K562 (cell line): ENCODE measurements at regions not wholly inside any gene's neighbourhood (a gene's known extent, or its start where the extent isn't known, plus 50 kb on each side); places are given as distances from the start of the nearest gene placed in this dataset.

ENCODE experiments used
- CBX1 ChIP-seq: sonication (generic); IDR thresholded peaks from 2 replicates; pipeline ENCODE4 v1.6.1; 2016; ENCODE audit warnings: antibody characterized with exemption, low read depth, mild to moderate bottlenecking
- CTCFL ChIP-seq: IDR thresholded peaks from 2 replicates; pipeline ENCODE4 v1.6.1; 2011; ENCODE audit warnings: borderline replicate concordance, low read depth, mild to moderate bottlenecking, moderate library complexity, low read length; ENCODE audit not compliant: insufficient read depth, poor library complexity, severe bottlenecking
- DACH1 ChIP-seq: fragments of 450-650 bp; IDR thresholded peaks from 2 replicates; pipeline ENCODE4 v1.6.1; 2018; ENCODE audit not compliant: partially characterized antibody
- GTF2A2 ChIP-seq: IDR thresholded peaks from 2 replicates; pipeline ENCODE4 v1.6.1; 2016; ENCODE audit warnings: mild to moderate bottlenecking, missing genetic modification characterization, missing compliant biosample characterization
- MCM5 ChIP-seq: fragments of 450-650 bp; IDR thresholded peaks from 2 replicates; pipeline ENCODE4 v1.6.1; 2016; ENCODE audit warnings: low read depth
- MTF1 ChIP-seq: fragments of 250-450 bp; sonication (Bioruptor Pico); IDR thresholded peaks from 2 replicates; pipeline ENCODE4 v1.9.0; 2021; ENCODE audit warnings: moderate library complexity, mild to moderate bottlenecking, inconsistent platforms, borderline replicate concordance
- MYC ChIP-seq, 2 experiments: fragments of 250-450 bp in 1 of 2; sonication (Bioruptor Pico) in 1 of 2; IDR thresholded peaks; 2 replicates each; pipeline versions ENCODE4 v1.5.1 to v1.6.1; 2012 to 2021; ENCODE audit warnings: low read depth in 2 of 2, borderline replicate concordance in 1 of 2, improper control_type of control experiment in 1 of 2, low read length in 1 of 2, mild to moderate bottlenecking in 1 of 2, moderate library complexity in 1 of 2
- PHB ChIP-seq: fragments of 250-450 bp; sonication (Bioruptor Pico); IDR thresholded peaks from 2 replicates; pipeline ENCODE4 v1.5.0; 2021
- RBM22 ChIP-seq: fragments of 200-400 bp; formaldehyde crosslinking; IDR thresholded peaks from 2 replicates; pipeline ENCODE4 v1.6.1; 2018; ENCODE audit warnings: low read length, low read depth; ENCODE audit not compliant: poor library complexity, severe bottlenecking
- TAL1 ChIP-seq: fragments of 450-650 bp; IDR thresholded peaks from 2 replicates; pipeline ENCODE4 v1.6.1; 2016; ENCODE audit warnings: mild to moderate bottlenecking
- TF ChIP-seq, protein P1 (sequence below), 3 experiments: IDR thresholded peaks in 2 of 3; conservative IDR thresholded peaks in 1 of 3; 2 replicates each; pipeline ENCODE4 v1.5.1; 2011 to 2012; ENCODE audit warnings: low read length in 3 of 3, mild to moderate bottlenecking in 3 of 3, control low read depth in 2 of 3, improper control_type of control experiment in 1 of 3, inconsistent platforms in 1 of 3, low read depth in 1 of 3, mixed read lengths in 1 of 3, moderate library complexity in 1 of 3; ENCODE audit not compliant: insufficient read depth in 2 of 3

GRCh38 chr11:110376711-110377324, 52.9 kb upstream of the FDX1 start (continued):
- TF ChIP-seq, protein P1, sequence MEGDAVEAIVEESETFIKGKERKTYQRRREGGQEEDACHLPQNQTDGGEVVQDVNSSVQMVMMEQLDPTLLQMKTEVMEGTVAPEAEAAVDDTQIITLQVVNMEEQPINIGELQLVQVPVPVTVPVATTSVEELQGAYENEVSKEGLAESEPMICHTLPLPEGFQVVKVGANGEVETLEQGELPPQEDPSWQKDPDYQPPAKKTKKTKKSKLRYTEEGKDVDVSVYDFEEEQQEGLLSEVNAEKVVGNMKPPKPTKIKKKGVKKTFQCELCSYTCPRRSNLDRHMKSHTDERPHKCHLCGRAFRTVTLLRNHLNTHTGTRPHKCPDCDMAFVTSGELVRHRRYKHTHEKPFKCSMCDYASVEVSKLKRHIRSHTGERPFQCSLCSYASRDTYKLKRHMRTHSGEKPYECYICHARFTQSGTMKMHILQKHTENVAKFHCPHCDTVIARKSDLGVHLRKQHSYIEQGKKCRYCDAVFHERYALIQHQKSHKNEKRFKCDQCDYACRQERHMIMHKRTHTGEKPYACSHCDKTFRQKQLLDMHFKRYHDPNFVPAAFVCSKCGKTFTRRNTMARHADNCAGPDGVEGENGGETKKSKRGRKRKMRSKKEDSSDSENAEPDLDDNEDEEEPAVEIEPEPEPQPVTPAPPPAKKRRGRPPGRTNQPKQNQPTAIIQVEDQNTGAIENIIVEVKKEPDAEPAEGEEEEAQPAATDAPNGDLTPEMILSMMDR (IDR thresholded peaks at IDR 0.05 in 2 of 3, conservative IDR thresholded peaks at IDR 0.05 in 1 of 3; ENCODE audit: insufficient read depth in 2 of 3, low read depth in 1 of 3, low read length in 3 of 3) = peak; percentile 69 to 83 (median 71); a peak in 5 of 6 replicates
- TF ChIP-seq MYC (IDR thresholded peaks at IDR 0.05; ENCODE audit: low read depth, low read length) = no peak
- TF ChIP-seq MYC (CRISPR knock-in tag; IDR thresholded peaks at IDR 0.05; ENCODE audit: borderline replicate concordance, low read depth) = no peak
- TF ChIP-seq PHB = no peak
- no peak for TF ChIP-seq CBX1
- peak; percentile 20 for TF ChIP-seq DACH1
- no peak for TF ChIP-seq CTCFL
- TF ChIP-seq RBM22 = no peak
- TF ChIP-seq GTF2A2 = no peak
- no peak for TF ChIP-seq TAL1
- no peak for TF ChIP-seq MTF1 (CRISPR knock-in tag)
- TF ChIP-seq MCM5 = no peak
